ENCODE measurements at regions not wholly inside any gene's neighbourhood (a gene's known extent, or its start where the extent isn't known, plus 50 kb on each side); places are given as distances from the start of the nearest gene placed in this dataset.

GRCh38 chr17:34113089-34113488 lies 142.0 kb upstream of the CCL2 start:
- no peak for DNase-seq

GRCh38 chr17:34114174-34114573 lies 140.9 kb upstream of the CCL2 start:
- no peak for DNase-seq

- DNase-seq, result no peak
Observed at GRCh38 chr17:34116306-34116705, 138.8 kb upstream of the CCL2 start.

- DNase-seq, result no peak
Observed at GRCh38 chr17:34117332-34117731, 137.8 kb upstream of the CCL2 start.

- DNase-seq, result no peak
Observed at GRCh38 chr17:34117811-34118210, 137.3 kb upstream of the CCL2 start.

- DNase-seq, result no peak
Observed at GRCh38 chr17:34118564-34118963, 136.5 kb upstream of the CCL2 start.

GRCh38 chr17:34121311-34121710 lies 133.8 kb upstream of the CCL2 start:
- DNase-seq, result no peak

- no peak for DNase-seq
Observed at GRCh38 chr17:34122515-34122914, 132.6 kb upstream of the CCL2 start.

- DNase-seq, result no peak
Observed at GRCh38 chr17:34125010-34125409, 130.1 kb upstream of the CCL2 start.

- DNase-seq, result no peak
Observed at GRCh38 chr17:34125921-34126320, 129.2 kb upstream of the CCL2 start.

- DNase-seq, result no peak
Observed at GRCh38 chr17:34126496-34126895, 128.6 kb upstream of the CCL2 start.

GRCh38 chr17:34126965-34127364 lies 128.1 kb upstream of the CCL2 start:
- DNase-seq, result no peak

- no peak for DNase-seq
Observed at GRCh38 chr17:34130544-34130943, 124.5 kb upstream of the CCL2 start.

GRCh38 chr17:34131386-34131785 lies 123.7 kb upstream of the CCL2 start:
- DNase-seq, result no peak

GRCh38 chr17:34133350-34133749 lies 121.7 kb upstream of the CCL2 start:
- DNase-seq, result no peak

- no peak for DNase-seq
Observed at GRCh38 chr17:34135841-34136240, 119.2 kb upstream of the CCL2 start.

GRCh38 chr17:34140006-34140405 lies 115.1 kb upstream of the CCL2 start:
- no peak for DNase-seq

GRCh38 chr17:34141590-34141989 lies 113.5 kb upstream of the CCL2 start:
- no peak for DNase-seq

- DNase-seq, result no peak
Observed at GRCh38 chr17:34143430-34143829, 111.7 kb upstream of the CCL2 start.

GRCh38 chr17:34146440-34147043 lies 108.5 kb upstream of the CCL2 start:
- DNase-seq, result peak; percentile 26 to 46 (median 33)

- no peak for DNase-seq
Observed at GRCh38 chr17:34151102-34151501, 104.0 kb upstream of the CCL2 start.

GRCh38 chr17:34153991-34154390 lies 101.1 kb upstream of the CCL2 start:
- DNase-seq, result no peak

- DNase-seq, result no peak
Observed at GRCh38 chr17:34154961-34155730, 99.9 kb upstream of the CCL2 start.

GRCh38 chr17:34155947-34156346 lies 99.1 kb upstream of the CCL2 start:
- DNase-seq, result no peak

- DNase-seq, result no peak
Observed at GRCh38 chr17:34156401-34156740, 98.7 kb upstream of the CCL2 start.

Data from suppressor macrophage treated with lipopolysaccharide for 1 hour (primary cell).